NCI-H146 (cell line): ENCODE measurements at regions not wholly inside any gene's neighbourhood (a gene's known extent, or its start where the extent isn't known, plus 50 kb on each side); places are given as distances from the start of the nearest gene placed in this dataset.
"Not testable (repeated sequence)": the region's sequence is repeated elsewhere in the genome, so short reads cannot be mapped to it uniquely, and the experiment has no call there.

ENCODE experiments used
- DNase-seq: peaks from one replicate; lab custom pipeline; 2025; lab: John Stamatoyannopoulos, UW

GRCh38 chr5:8710426-8710930, 835.4 kb downstream of the SEMA5A start:
- no peak for DNase-seq

- DNase-seq = no peak
Measured at GRCh38 chr5:8714198-8714597, 831.7 kb downstream of the SEMA5A start.

GRCh38 chr5:8714861-8715260, 831.0 kb downstream of the SEMA5A start:
- DNase-seq = no peak

GRCh38 chr5:8719796-8720195, 826.1 kb downstream of the SEMA5A start:
- no peak for DNase-seq

- no peak for DNase-seq
Measured at GRCh38 chr5:8720506-8720905, 825.4 kb downstream of the SEMA5A start.

GRCh38 chr5:8721536-8721935, 824.3 kb downstream of the SEMA5A start:
- DNase-seq = no peak

GRCh38 chr5:8726383-8727036, 819.4 kb downstream of the SEMA5A start:
- no peak for DNase-seq

- DNase-seq = no peak
Measured at GRCh38 chr5:8727396-8727795, 818.5 kb downstream of the SEMA5A start.

- no peak for DNase-seq
Measured at GRCh38 chr5:8729437-8729836, 816.4 kb downstream of the SEMA5A start.

GRCh38 chr5:8730194-8730593, 815.7 kb downstream of the SEMA5A start:
- DNase-seq = no peak

- DNase-seq = not testable (repeated sequence)
Measured at GRCh38 chr5:8731110-8731509, 814.8 kb downstream of the SEMA5A start.

- DNase-seq = no peak
Measured at GRCh38 chr5:8740595-8740994, 805.3 kb downstream of the SEMA5A start.

- no peak for DNase-seq
Measured at GRCh38 chr5:8749556-8749955, 796.3 kb downstream of the SEMA5A start.

- no peak for DNase-seq
Measured at GRCh38 chr5:8750100-8750499, 795.8 kb downstream of the SEMA5A start.

GRCh38 chr5:8751971-8752370, 793.9 kb downstream of the SEMA5A start:
- no peak for DNase-seq

- DNase-seq = no peak
Measured at GRCh38 chr5:8752595-8752994, 793.3 kb downstream of the SEMA5A start.

GRCh38 chr5:8756498-8757084, 789.3 kb downstream of the SEMA5A start:
- peak; percentile 0 for DNase-seq

- DNase-seq = no peak
Measured at GRCh38 chr5:8765886-8766285, 780.0 kb downstream of the SEMA5A start.

GRCh38 chr5:8766448-8766847, 779.4 kb downstream of the SEMA5A start:
- DNase-seq = no peak

GRCh38 chr5:8767111-8767510, 778.8 kb downstream of the SEMA5A start:
- no peak for DNase-seq

- no peak for DNase-seq
Measured at GRCh38 chr5:8767746-8768145, 778.1 kb downstream of the SEMA5A start.

GRCh38 chr5:8769631-8770030, 776.2 kb downstream of the SEMA5A start:
- DNase-seq = no peak

GRCh38 chr5:8770431-8770830, 775.4 kb downstream of the SEMA5A start:
- DNase-seq = no peak

- no peak for DNase-seq
Measured at GRCh38 chr5:8773046-8773615, 772.7 kb downstream of the SEMA5A start.
